Liver (tissue), 8 donors: ENCODE measurements at regions not wholly inside any gene's neighbourhood (a gene's known extent, or its start where the extent isn't known, plus 50 kb on each side); places are given as distances from the start of the nearest gene placed in this dataset.
"Not testable (repeated sequence)": the region's sequence is repeated elsewhere in the genome, so short reads cannot be mapped to it uniquely, and the experiment has no call there.

Experiments
- DNase-seq: peaks from one replicate; pipeline ENCODE4 v3.0.0-alpha.2; 2017; ENCODE audit warnings: low spot score
- H3K27ac ChIP-seq, 2 donors: one replicate each; pipeline ENCODE4 v1.7.0; 2013; ENCODE audit warnings: inconsistent platforms in 2 of 2, low read length in 2 of 2, control low read depth in 1 of 2, low read depth in 1 of 2, mild to moderate bottlenecking in 1 of 2
- H3K27me3 ChIP-seq, 4 donors: one replicate each; pipeline versions ENCODE4 v1.6.1 to v1.7.0; 2013; ENCODE audit warnings: low read length in 3 of 4, inconsistent platforms in 1 of 4, mild to moderate bottlenecking in 1 of 4, moderate library complexity in 1 of 4; ENCODE audit not compliant: control insufficient read depth in 4 of 4, insufficient read depth in 4 of 4
- H3K36me3 ChIP-seq, 4 donors: one replicate each; pipeline versions ENCODE4 v1.6.1 to v1.7.0; 2013; ENCODE audit warnings: low read length in 3 of 4, mild to moderate bottlenecking in 3 of 4, low read depth in 1 of 4, moderate library complexity in 1 of 4; ENCODE audit not compliant: control insufficient read depth in 4 of 4, insufficient read depth in 3 of 4
- H3K4me1 ChIP-seq, 4 donors: one replicate each; pipeline versions ENCODE4 v1.6.1 to v1.7.0; 2013; ENCODE audit warnings: low read length in 3 of 4, mild to moderate bottlenecking in 3 of 4, moderate library complexity in 1 of 4; ENCODE audit not compliant: control insufficient read depth in 4 of 4, insufficient read depth in 4 of 4
- H3K4me3 ChIP-seq, 3 donors: one replicate each; pipeline versions ENCODE4 v1.6.1 to v1.7.0; 2013; ENCODE audit warnings: low read length in 3 of 3, control low read depth in 1 of 3, low read depth in 1 of 3, mild to moderate bottlenecking in 1 of 3
- H3K9ac ChIP-seq, 2 donors: one replicate each; pipeline ENCODE4 v1.7.0; 2013; ENCODE audit warnings: low read length in 2 of 2, mild to moderate bottlenecking in 2 of 2, moderate library complexity in 2 of 2, control low read depth in 1 of 2, low read depth in 1 of 2
- H3K9me3 ChIP-seq, 4 donors: one replicate each; pipeline versions ENCODE4 v1.6.1 to v1.7.0; 2013; ENCODE audit warnings: low read length in 3 of 4; ENCODE audit not compliant: control insufficient read depth in 4 of 4
- ATF3 ChIP-seq: IDR thresholded peaks from 2 replicates; pipeline ENCODE4 v1.6.1; 2016; ENCODE audit warnings: antibody characterized with exemption
- FOXA1 ChIP-seq: IDR thresholded peaks from 2 replicates; pipeline ENCODE4 v1.6.1; 2016; ENCODE audit warnings: antibody characterized with exemption
- GABPA ChIP-seq, 2 donors: IDR thresholded peaks in 1 of 2; conservative IDR thresholded peaks in 1 of 2; 2 replicates each; pipeline ENCODE4 v1.6.1; 2016; ENCODE audit warnings: antibody characterized with exemption in 2 of 2, mild to moderate bottlenecking in 1 of 2, moderate library complexity in 1 of 2
- HNF4A ChIP-seq, 2 donors: conservative IDR thresholded peaks; 2 replicates each; pipeline ENCODE4 v1.6.1; 2016; ENCODE audit warnings: antibody characterized with exemption in 2 of 2, mild to moderate bottlenecking in 2 of 2
- HNF4G ChIP-seq: IDR thresholded peaks from 2 replicates; pipeline ENCODE4 v1.6.1; 2016; ENCODE audit warnings: antibody characterized with exemption
- JUND ChIP-seq, 2 donors: IDR thresholded peaks; 2 replicates each; pipeline ENCODE4 v1.6.1; 2016; ENCODE audit warnings: antibody characterized with exemption in 2 of 2
- MAX ChIP-seq: IDR thresholded peaks from 2 replicates; pipeline ENCODE4 v1.6.1; 2016; ENCODE audit warnings: antibody characterized with exemption
- NR2F2 ChIP-seq: IDR thresholded peaks from 2 replicates; pipeline ENCODE4 v1.6.1; 2016; ENCODE audit warnings: antibody characterized with exemption
- RXRA ChIP-seq, 2 donors: IDR thresholded peaks; 2 replicates each; pipeline ENCODE4 v1.6.1; 2017 to 2018; ENCODE audit warnings: antibody characterized with exemption in 2 of 2, mild to moderate bottlenecking in 1 of 2
- SP1 ChIP-seq: IDR thresholded peaks from 2 replicates; pipeline ENCODE4 v1.6.1; 2018; ENCODE audit warnings: antibody characterized with exemption, mild to moderate bottlenecking
- TAF1 ChIP-seq: conservative IDR thresholded peaks from 2 replicates; pipeline ENCODE4 v1.6.1; 2016; ENCODE audit warnings: antibody characterized with exemption, mild to moderate bottlenecking
- YY1 ChIP-seq: IDR thresholded peaks from 2 replicates; pipeline ENCODE4 v1.6.1; 2016; ENCODE audit warnings: antibody characterized with exemption, mild to moderate bottlenecking
- ZBTB33 ChIP-seq: IDR thresholded peaks from 2 replicates; pipeline ENCODE4 v1.6.1; 2016; ENCODE audit warnings: antibody characterized with exemption
- WGBS: extraction: QIAGEN DNeasy Blood & Tissue Kit; methylation state at CpG from one replicate; pipeline ENCODE4 v1.1.7; 2013; 5-methylcytosine and 5-hydroxymethylcytosine counted together
- TF ChIP-seq, protein P1 (sequence below): fragments of 150-350 bp; IDR thresholded peaks from 2 replicates; pipeline ENCODE4 v1.5.1; 2017; ENCODE audit warnings: improper control_type of control experiment, low read depth, low read length; ENCODE audit not compliant: missing input control
- donor health status: healthy.
- donor health status: healthy.
- donor health status: healthy.
- donor health status: healthy.
- donor health status: healthy.

- Histone ChIP-seq H3K27ac (no peak overlapping the region), H3K4me3 (no peak overlapping the region), H3K9ac (no peak overlapping the region), H3K36me3 (no peaks in the 10 kb centered on the region), H3K9me3 (no peaks in the 10 kb centered on the region), H3K4me1 (no peaks in the 10 kb centered on the region), H3K27me3 (no peaks in the 10 kb centered on the region)
- TF ChIP-seq FOXA1 = no peak
- TF ChIP-seq TAF1 = no peak
- TF ChIP-seq, protein P1, sequence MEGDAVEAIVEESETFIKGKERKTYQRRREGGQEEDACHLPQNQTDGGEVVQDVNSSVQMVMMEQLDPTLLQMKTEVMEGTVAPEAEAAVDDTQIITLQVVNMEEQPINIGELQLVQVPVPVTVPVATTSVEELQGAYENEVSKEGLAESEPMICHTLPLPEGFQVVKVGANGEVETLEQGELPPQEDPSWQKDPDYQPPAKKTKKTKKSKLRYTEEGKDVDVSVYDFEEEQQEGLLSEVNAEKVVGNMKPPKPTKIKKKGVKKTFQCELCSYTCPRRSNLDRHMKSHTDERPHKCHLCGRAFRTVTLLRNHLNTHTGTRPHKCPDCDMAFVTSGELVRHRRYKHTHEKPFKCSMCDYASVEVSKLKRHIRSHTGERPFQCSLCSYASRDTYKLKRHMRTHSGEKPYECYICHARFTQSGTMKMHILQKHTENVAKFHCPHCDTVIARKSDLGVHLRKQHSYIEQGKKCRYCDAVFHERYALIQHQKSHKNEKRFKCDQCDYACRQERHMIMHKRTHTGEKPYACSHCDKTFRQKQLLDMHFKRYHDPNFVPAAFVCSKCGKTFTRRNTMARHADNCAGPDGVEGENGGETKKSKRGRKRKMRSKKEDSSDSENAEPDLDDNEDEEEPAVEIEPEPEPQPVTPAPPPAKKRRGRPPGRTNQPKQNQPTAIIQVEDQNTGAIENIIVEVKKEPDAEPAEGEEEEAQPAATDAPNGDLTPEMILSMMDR = no peak
- no peak for TF ChIP-seq ZBTB33
- TF ChIP-seq HNF4A (conservative IDR thresholded peaks at IDR 0.05) = no peak
- TF ChIP-seq RXRA (IDR thresholded peaks at IDR 0.05) = no peak
- TF ChIP-seq SP1 = no peak
- no peak for TF ChIP-seq GABPA (IDR thresholded peaks at IDR 0.05 in 1 of 2, conservative IDR thresholded peaks at IDR 0.05 in 1 of 2)
- TF ChIP-seq NR2F2 = no peak
- DNase-seq = no peak
- 43% methylated on average over 2 of the region's 2 CpGs for WGBS
Observed at GRCh38 chr2:58756336-58756735, 515.2 kb upstream of the FANCL start.

DNA sequence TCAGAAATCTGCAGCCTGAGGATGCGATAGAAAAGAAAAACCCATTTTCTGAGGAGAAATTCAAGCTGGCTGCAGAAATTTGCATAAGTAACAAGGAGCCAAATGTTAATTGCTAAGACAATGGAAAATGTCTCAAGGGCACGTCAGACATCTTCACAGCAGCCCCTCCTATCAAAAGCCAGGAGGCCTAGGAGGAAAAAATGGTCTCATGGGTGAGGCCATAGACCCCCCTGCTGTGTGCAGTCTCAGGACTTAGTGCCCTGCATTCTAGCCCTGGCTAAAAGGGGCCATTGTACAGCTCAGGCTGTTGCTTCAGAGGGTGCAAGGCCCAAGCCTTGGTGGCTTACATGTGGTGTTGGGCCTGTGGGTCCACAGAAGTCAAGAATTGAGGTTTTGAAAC, 511.4 kb upstream of the FANCL start:
- not testable (repeated sequence) for H3K27me3 ChIP-seq, H3K9me3 ChIP-seq, H3K27ac ChIP-seq, DNase-seq, H3K4me3 ChIP-seq, H3K4me1 ChIP-seq, H3K9ac ChIP-seq, H3K36me3 ChIP-seq
- WGBS = 63% methylated on average over 2 of the region's 2 CpGs

- not testable (repeated sequence) for H3K36me3 ChIP-seq, H3K4me3 ChIP-seq, DNase-seq, H3K27ac ChIP-seq, H3K9ac ChIP-seq, H3K9me3 ChIP-seq, H3K4me1 ChIP-seq, H3K27me3 ChIP-seq
- 73% methylated on average over 3 of the region's 3 CpGs for WGBS
Observed at GRCh38 chr2:58751676-58752075, 510.6 kb upstream of the FANCL start.

DNA sequence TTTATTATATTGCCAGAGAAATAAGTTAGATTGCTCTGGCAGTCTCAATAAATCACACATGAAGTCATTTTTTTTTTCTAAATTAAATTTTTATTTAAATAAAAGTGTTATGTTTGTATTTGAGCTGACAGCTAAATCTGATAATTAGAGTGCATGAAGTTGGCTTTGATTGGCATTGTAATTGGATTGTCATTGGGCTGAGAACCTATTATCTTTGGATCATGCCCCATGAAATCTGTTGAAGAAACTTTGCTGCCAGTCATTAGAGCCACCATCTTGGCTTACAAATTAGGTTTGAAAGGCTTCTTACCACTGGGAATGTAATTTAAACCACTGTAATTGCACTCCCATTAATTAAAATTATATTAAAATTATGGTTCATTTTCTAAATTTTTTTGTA, 507.9 kb upstream of the FANCL start:
- TF ChIP-seq TAF1 (no peak), HNF4G (no peak), ZBTB33 (no peak), MAX (no peak), NR2F2 (no peak), ATF3 (no peak), YY1 (no peak), JUND (IDR thresholded peaks at IDR 0.05) (no peak), SP1 (no peak)
- Histone ChIP-seq H3K4me1 (no peaks in the 10 kb centered on the region), H3K9me3 (no peaks in the 10 kb centered on the region), H3K36me3 (no peaks in the 10 kb centered on the region), H3K4me3 (no peak overlapping the region), H3K27ac (no peak overlapping the region), H3K9ac (no peak overlapping the region), H3K27me3 (no peaks in the 10 kb centered on the region)
- no peak for DNase-seq

DNA sequence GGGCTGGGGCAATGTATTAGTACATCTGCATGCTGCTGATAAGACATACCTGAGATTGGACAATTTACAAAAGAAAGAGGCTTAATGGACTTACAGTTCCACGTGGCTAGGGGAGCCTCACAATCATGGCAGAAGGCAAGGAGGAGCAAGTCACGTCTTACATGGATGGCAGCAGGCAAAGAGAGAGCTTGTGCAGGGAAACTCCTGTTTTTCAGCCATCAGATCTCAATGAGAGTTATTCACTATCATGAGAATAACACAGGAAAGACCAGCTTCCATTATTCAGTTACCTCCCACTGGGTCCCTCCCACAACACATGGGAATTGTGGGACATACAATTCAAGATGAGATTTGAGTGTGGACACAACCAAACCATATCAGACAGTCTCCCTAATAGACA, 504.2 kb upstream of the FANCL start:
- H3K27ac ChIP-seq, DNase-seq, H3K9me3 ChIP-seq, H3K27me3 ChIP-seq, H3K4me3 ChIP-seq, H3K36me3 ChIP-seq, H3K4me1 ChIP-seq, H3K9ac ChIP-seq: not testable (repeated sequence)
- WGBS = 66% methylated on average over 2 of the region's 2 CpGs
